Retinal pigment epithelial cell (primary cell): ENCODE measurements at regions not wholly inside any gene's neighbourhood (a gene's known extent, or its start where the extent isn't known, plus 50 kb on each side); places are given as distances from the start of the nearest gene placed in this dataset.
A peak's percentile ranks its signal among the peaks of the same experiment; 100 is the strongest.

Experiments used
- DNase-seq: peaks from one replicate; pipeline ENCODE4 v3.0.0-alpha.2; 2010; ENCODE audit warnings: low read depth
- H3K4me3 ChIP-seq: 2 replicates; pipeline ENCODE4 v1.5.1; 2011; ENCODE audit warnings: mild to moderate bottlenecking, low read length, control low read depth, moderate library complexity
- TF ChIP-seq, protein P1 (sequence below): conservative IDR thresholded peaks from 2 replicates; pipeline ENCODE4 v1.5.1; 2011; ENCODE audit warnings: low read depth, low read length, control low read depth, inconsistent platforms

- no peak for DNase-seq
- no peak overlapping the region for H3K4me3 ChIP-seq
- TF ChIP-seq, protein P1, sequence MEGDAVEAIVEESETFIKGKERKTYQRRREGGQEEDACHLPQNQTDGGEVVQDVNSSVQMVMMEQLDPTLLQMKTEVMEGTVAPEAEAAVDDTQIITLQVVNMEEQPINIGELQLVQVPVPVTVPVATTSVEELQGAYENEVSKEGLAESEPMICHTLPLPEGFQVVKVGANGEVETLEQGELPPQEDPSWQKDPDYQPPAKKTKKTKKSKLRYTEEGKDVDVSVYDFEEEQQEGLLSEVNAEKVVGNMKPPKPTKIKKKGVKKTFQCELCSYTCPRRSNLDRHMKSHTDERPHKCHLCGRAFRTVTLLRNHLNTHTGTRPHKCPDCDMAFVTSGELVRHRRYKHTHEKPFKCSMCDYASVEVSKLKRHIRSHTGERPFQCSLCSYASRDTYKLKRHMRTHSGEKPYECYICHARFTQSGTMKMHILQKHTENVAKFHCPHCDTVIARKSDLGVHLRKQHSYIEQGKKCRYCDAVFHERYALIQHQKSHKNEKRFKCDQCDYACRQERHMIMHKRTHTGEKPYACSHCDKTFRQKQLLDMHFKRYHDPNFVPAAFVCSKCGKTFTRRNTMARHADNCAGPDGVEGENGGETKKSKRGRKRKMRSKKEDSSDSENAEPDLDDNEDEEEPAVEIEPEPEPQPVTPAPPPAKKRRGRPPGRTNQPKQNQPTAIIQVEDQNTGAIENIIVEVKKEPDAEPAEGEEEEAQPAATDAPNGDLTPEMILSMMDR: no peak
Observed at GRCh38 chr17:13118311-13118710, 100.5 kb upstream of the ELAC2 start.

- no peak overlapping the region for H3K4me3 ChIP-seq
- TF ChIP-seq, protein P1: no peak
Observed at GRCh38 chr17:13117616-13118015, 99.8 kb upstream of the ELAC2 start.

GRCh38 chr17:13114601-13115031 is 96.8 kb upstream of the ELAC2 start:
- TF ChIP-seq, protein P1: peak; percentile 92
- peak; percentile 19 for DNase-seq
- peak overlapping the region; percentile 37 for H3K4me3 ChIP-seq

More at GRCh38 chr17:13117616-13118015, 99.8 kb upstream of the ELAC2 start:
- no peak for DNase-seq

- DNase-seq: peak; percentile 4
- H3K4me3 ChIP-seq: no peak overlapping the region
- TF ChIP-seq, protein P1: no peak
Observed at GRCh38 chr17:13113821-13114525, 96.1 kb upstream of the ELAC2 start.

DNA sequence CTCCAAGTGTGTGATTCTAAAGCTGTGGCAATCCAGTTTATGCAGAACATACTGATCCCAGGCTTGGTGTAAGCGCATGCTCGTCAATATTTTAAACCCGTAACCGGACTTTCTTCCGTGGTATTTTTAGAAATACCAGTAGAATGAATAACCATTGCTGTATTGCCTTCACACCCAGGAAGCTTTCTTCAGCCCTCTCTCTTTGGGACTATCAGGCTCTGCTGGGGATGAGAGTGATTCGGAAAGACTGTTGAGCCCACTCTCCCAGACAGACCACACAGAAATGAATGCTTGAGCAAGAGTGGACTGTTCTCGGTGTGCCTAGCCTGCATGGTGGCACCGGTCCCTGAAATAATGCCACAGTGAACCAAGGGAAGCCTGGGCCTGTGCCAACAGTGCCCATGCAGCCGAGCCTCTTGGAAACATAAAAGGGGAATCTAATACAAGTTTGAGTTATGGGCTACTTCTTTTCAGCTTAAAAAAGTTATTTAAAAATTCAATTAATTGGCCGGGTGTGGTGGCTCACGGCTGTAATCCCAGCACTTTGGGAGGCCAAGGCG is 89.9 kb upstream of the ELAC2 start:
- no peak overlapping the region for H3K4me3 ChIP-seq
- DNase-seq: no peak
- TF ChIP-seq, protein P1: no peak

- H3K4me3 ChIP-seq: no peak overlapping the region
- TF ChIP-seq, protein P1: no peak
- DNase-seq: no peak
Observed at GRCh38 chr17:13106171-13106570, 88.3 kb upstream of the ELAC2 start.

- TF ChIP-seq, protein P1: no peak
- DNase-seq: no peak
- no peak overlapping the region for H3K4me3 ChIP-seq
Observed at GRCh38 chr17:13104576-13104975, 86.7 kb upstream of the ELAC2 start.
